Right renal pelvis (tissue), 4 donors: ENCODE measurements at regions not wholly inside any gene's neighbourhood (a gene's known extent, or its start where the extent isn't known, plus 50 kb on each side); places are given as distances from the start of the nearest gene placed in this dataset.
"Not testable (repeated sequence)": the region's sequence is repeated elsewhere in the genome, so short reads cannot be mapped to it uniquely, and the experiment has no call there.

Source experiments
- DNase-seq, 4 donors: peaks; one replicate each; pipeline ENCODE4 v3.0.0-alpha.2; 2013; ENCODE audit warnings: low read depth in 4 of 4, low spot score in 3 of 4, missing footprints in 1 of 4

DNA sequence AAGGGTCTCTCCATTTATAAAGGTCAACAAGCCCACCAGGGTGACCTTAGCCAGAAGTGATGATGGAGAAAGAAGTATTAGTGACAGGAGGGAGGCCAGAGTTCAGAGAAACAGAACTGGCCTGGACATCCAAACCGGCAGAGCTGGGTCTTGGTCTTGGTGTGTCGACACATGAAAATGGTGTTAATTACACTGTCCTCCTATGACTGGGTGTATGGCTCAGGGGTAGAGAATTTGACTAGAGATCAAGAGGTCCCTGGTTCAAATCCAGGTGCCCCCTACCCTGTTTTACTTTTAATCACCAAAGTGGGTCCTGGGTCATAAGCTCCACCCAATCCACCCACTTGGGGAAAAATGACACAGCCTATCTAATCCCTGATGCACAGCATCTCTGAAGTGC, 110.6 kb upstream of the ZNF746 start:
- DNase-seq: no peak

DNA sequence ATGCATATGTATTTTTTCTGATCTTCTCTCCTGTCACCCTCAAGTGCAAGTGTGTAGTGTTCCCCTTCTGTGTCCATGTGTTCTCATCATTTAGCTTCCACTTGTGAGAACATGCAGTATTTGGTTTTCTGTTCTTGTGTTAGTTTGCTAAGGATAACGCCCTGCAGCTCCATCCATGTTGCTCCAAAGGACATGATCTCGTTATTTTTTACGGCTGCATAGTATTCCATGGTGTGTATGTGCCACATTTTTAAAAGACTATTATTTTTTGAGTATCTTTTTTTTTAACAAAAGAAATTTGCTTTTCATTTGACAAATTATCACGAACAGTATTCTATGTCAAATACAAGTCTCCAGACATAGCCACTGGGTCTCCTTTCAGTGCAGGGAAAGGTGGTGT, 110.1 kb upstream of the ZNF746 start:
- DNase-seq: no peak

DNA sequence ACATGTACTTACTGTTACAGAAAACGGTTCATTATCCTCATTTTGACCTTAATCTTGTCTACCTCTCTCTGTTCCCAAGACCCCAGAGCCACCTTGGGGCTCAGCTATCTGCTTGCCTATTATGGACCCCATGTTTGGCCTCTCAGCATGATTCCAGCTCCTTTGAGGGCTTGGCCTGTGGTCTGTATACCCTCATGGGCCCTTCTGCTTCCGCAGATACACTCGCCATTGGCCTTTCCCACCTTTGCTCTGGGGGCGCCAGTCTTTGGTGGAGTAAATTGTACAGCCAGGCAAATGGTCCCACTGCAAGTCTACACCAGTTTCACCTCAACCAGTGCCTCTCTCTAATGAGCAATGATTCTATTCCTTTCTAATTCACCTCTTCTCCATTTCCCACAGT, 109.2 kb upstream of the ZNF746 start:
- DNase-seq: no peak

DNA sequence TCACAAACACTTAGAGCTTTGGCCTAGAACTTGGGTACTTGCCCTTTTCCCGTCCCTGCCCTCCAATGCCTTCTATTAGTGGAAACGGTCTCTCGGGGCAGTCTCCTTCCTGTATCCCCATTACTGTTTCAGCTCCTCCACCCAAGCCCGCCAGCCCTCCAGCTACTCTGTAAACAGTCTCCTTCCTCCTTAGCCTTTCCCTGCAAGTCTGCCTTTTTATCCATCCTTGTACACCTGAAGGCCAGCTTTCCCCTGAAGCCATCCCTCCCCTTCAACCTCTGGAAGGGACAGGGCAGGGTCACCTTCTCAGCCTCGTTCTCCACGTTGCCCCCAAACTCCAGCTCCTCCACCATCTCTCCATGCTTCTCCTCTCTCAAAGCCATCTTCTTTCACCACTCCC, 108.1 kb upstream of the ZNF746 start:
- DNase-seq: no peak

DNA sequence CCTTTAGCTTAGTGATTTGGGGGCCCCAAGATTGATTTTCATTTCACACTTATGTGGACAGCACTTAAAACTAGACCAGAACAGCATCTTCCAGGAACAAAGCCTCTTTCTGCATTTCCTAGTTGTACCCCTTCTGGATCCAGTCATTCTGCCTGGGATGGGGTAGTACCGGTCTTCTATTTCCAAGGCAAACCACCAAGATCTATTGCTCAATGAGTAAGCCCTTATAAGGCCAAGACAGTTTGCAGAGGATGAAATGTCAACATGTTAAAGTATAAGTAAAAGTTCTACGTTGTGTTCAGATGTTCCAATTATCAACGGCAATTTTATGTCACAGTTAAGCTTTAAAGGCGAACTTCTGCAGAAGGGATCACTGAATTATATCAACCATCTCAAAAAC, 106.9 kb upstream of the ZNF746 start:
- no peak for DNase-seq

DNA sequence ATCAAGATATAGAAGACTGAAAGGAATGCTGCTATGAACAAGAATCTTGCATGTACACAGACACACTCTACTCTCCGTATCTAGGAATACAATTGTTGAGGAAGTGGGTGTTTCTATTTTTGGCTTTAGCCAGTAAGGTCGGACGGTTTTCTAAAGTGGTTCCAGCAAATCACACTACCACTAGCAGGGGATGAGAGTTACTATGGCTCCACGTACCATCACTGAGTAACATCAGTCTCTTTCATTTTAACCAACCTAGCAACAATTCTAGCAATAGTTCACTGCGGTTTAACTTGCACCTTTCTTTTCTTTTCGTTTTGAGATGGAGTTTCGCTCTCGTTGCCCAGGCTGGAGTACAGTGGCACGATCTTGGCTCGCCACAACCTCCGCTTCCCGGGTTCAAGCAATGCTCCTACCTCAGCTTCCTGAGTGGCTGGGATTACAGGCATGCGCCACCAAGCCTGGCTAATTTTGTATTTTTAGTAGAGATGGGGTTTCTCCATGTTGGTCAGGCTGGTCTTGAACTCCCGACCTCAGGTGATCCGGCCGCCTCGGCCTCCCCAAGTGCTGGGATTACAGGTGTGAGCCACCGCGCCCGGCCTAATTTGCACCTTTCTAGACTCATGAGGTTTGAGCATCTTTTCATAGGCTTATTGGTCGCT, 103.2 kb upstream of the ZNF746 start:
- not testable (repeated sequence) for DNase-seq

DNA sequence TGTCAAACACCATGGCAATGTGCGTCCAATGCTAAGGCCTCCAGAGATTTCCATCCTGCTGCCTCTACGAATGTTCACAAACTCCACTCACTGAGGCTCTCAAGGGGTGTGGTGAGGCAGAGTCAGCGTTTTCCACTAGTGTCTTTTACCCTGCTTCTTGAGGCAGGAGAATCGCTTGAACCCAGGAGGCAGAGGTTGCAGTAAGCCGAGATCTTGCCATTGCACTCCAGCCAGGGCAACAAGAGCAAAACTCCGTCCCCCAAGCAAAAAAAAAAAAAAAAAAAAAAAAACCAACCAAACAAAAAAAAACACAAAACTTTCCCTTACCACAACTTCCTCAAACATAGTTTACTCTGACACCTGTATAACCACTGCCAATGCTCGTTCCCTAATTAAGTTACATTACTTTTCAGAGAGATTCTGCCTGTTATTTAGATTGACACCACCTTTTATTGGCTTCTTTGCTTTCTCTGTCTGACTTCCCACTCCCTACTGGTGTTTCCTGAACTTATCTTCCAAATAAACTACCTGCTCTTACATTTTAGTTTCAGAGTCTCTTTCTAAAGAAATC, 102.1 kb upstream of the ZNF746 start:
- DNase-seq: no peak

DNA sequence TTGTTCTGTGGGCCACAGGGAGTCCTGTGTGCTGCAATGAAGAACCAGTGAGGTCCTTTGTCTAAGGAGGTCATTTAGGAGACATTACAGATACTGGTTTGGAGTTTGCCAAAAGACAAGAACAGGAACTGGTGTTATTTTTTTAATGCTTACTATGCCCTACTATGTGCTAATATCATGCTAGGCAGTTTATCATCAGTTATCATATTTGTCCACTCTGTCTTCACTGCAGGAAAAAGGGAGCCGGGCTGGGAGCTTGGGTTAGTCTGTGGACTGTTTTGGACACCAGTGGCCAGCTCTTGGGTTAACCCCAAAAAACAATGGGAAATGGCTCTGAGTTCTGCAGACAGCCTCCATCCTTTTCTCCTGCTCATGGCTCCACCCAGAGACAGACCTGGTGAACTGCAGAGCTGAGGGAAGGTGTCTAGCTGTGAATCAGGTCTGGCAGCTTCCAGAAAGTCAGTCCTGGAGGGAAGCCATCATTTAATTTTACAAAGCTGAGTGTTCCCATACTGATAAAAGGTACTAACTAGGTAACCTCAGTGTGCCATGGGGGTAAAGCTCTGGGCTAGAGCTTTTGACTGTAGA, 101.2 kb upstream of the ZNF746 start:
- no peak for DNase-seq

DNA sequence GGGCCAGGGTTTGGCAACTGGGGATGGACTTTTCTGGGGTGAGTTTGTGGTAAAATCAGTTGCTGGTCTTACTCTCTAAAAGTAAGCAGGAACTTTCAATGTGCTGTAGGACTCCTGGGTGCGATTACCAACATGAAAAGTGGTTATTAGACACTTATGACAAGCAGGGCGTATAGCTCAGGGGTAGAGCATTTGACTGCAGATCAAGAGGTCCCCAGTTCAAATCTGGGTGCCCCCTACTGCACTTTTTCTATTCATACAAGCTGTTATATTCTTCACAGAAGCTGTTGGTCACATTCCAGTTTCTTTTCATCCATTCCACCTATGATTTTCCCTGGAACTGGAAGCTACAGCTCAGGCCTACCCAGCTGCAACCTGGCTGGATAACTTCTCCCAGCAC, 100.2 kb upstream of the ZNF746 start:
- DNase-seq: not testable (repeated sequence)

DNA sequence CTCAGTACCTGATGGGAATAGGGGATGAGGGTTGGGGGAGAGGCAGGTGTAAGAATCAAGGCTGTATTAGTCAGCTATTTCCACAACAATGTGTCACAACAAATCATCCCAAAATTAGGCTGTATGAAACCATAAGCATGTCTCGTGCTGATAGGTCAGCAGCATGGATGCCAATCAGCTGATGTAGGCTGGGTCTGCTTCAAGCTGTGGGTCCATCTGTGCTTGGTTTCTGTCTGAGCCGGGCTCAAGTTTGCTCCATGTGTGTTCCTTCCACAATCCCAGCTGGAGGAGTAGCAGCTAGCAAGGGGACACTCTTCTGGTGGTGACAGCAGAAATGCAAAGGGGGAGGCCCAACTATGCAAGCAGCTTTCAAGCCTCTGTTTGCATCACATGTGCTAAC, 97.9 kb upstream of the ZNF746 start:
- no peak for DNase-seq

DNA sequence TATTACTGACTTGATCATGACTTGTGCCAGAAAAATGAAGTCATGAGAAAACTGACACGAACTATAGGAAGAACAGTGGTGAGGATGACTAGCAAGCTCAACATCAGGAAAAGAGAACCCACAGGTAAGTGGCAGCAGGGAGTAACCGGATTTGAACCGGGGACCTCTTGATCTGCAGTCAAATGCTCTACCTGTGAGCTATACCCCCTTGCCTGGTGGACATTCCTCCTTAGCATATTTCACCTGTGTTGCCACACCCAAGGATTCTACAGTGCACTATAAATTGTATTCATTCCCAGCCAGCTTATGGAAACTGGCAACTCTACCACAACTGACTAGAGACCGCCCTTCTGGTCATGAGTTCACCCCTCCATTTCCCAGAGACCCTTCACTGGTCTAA, 97.5 kb upstream of the ZNF746 start:
- no peak for DNase-seq

DNA sequence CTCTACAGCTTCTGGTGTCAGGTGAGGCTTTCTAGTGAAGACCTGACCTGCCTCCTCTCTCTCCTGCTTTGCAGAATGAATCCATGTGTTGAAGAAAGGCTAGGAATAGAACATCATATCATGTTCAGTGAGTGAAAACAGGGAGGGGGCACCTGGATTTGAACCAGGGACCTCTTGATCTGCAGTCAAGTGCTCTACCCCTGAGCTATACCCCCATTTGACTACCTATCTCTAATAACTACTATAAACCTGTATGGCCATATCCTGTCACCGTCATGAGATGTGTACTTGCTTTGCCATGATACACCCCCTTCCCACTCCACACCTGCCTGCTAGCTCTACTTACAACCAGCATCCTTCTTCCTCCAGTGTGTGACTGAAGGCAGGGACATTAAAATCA, 91.3 kb upstream of the ZNF746 start:
- no peak for DNase-seq

DNA sequence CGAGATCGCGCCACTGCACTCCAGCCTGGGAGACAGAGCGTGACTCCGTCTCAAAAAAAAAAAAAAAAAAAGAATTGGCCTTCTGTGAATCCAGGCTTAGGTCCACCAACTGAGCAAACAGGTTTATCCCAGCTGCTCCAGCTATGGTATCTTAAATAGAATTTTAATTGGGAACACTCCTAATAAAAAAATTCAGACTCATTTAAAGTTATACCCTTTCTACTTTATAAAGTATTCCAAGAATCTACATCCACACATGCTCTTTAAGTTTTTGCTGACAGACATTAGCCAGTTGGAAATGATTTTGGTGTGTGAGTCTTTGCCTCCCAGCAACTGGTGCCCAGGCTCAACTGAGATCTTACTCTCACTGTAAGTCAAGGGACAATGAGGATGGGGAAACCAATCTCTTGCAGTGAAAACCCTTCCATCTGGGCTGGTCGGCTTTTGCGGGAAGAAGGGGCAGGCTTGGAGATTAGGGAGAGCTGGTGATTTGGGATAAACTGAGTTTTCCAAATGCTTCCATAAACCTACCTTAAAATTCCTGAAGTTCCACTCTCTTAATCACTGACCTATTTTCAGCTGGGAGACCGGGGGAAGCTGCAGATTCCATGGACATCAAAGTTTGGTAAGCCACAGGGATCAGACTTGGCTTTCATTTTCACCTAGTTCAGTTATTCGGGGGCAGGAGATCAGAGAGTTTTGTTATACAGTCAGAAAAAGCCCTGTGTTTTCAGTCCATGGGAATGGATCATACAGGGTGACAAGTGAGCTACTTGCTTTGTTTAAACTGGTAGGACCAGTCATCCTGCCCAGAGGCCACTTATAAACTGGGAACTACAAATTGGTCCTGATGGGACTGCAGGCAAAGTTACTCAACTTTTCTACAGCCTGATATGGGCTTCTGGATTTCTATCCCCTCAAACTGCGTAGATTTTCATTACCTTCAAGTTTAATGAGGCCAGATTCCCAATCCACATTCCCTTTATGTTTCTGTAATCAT, 89.3 kb upstream of the ZNF746 start:
- no peak for DNase-seq

DNA sequence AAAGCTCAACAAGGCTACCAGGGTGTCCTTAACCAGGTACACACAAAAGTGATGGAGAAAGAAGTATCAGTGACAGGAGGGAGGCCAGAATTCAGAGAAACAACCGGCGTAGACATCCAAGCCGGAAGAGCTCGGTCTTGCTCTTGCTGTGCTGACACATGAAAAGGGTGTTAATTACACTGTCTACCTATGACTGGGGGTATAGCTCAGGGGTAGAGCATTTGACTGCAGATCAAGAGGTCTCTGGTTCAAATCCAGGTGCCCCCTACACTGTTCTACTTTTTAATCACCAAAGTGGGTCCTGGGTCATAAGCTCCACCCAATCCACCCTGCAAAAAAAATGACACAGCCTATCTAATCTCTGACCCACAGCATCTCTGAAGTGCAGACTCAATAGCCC, 86.9 kb upstream of the ZNF746 start:
- no peak for DNase-seq

DNA sequence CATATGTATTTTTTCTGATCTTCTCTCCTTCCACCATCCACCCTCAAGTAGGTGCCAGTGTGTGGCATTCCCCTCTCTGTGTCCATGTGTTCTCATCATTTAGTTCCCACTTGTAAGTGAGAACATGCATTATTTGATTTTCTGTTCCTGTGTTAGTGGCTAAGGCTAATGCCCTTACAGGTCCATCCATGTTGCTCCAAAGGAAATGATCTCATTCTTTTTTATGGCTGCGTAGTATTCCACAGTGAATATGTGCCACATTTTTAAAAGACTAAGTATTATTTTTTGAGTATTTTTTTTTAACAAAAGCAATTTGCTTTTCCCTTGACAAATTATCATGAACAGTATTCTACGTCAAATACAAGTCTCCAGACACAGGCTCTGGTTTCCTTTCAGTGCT, 86.4 kb upstream of the ZNF746 start:
- DNase-seq: no peak

DNA sequence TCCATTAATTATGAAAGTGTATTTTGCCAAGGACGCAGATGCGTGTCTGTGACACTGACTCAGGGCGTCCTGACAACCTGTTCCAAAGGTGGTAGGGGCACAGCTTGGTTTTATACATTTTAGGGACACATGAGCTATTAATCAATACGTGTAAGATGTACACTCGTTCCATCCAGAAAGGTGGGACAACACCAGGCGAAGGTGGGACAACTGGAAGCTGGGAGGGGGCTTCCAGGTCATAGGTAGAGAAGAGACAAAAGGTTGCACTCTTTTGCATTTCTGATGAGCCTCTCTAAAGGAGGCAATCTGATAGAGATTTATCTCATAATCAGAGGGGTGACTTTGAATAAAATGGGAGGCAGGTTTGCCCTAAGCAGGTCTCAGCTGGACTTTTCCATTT, 82.7 kb upstream of the ZNF746 start:
- no peak for DNase-seq

DNA sequence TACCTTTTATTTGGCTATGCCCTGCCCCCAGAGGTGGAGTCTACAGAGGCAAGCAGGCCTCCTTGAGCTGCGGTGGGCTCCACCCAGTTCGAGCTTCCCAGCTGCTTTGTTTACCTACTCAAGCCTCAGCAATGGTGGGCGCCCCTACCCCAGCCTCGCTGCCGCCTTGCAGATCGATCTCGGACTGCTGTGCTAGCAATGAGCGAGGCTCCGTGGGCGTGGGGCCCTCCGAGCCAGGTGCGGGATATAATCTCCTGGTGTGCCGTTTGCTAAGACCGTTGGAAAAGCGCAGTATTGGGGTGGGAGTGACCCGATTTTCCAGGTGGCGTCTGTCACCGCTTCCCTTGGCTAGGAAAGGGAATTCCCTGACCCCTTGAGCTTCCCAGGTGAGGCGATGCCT, 81.8 kb upstream of the ZNF746 start:
- DNase-seq: not testable (repeated sequence)

DNA sequence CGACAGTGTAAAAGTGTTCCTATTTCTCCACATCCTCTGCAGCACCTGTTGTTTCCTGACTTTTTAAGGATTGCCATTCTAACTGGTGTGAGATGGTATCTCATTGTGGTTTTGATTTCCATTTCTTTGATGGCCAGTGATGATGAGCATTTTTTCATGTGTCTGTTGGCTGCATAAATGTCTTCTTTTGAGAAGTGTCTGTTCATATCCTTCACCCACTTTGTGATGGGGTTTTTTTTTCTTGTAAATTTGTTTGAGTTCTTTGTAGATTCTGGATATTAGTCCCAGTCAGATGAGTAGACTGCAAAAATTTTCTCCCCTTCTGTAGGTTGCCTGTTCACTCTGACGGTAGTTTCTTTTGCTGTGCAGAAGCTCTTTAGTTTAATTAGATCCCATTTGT, 76.8 kb upstream of the ZNF746 start:
- DNase-seq: not testable (repeated sequence)

DNA sequence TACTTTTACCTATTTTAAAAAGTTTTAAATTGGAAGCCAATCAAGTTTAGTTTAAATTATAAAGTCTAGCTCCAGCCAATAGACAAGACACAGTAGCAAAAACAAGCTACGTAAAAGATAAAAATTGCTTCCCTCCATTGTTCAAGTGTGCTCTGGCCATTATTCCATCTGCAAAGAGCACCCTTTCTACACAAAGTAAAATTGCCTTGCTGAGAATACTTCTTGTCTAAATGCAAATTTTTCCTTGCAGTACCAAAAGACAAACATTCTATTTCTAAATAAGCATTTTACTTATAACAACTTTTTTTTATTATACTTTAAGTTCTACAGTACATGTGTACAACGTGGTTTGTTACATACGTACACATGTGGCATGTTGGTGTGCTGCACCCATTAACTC, 75.9 kb upstream of the ZNF746 start:
- no peak for DNase-seq

DNA sequence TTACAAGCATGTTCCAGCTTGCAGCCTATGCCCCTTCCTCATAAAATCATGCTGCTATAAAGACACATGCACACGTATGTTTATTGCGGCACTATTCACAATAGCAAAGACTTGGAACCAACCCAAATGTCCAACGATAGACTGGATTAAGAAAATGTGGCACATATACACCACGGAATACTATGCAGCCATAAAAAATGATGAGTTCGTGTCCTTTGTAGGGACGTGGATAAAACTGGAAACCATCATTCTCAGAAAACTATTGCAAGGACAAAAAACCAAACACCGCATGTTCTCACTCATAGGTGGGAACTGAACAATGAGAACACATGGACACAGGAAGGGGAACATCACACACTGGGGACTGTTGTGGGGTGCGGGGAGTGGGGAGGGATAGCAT, 75.3 kb upstream of the ZNF746 start:
- not testable (repeated sequence) for DNase-seq

DNA sequence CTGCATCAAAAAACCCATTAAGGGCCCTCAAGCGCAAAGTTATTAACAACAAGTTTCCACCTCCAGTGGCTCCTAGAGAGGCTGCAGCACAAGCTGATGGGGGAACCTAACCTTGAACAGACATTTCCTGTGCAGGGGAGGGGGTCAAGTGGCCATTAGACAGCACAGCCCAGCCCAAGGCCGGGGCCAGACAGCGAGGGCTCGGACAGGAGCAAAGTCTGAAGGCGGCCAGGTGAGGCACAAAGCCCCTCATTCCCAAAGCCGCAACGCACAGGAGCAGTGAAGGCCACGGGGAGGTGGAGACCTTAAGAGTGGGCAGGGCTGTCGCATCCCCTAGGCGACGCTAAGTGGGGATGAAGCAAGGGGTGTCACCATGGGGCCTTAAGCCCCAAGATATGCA, 73.2 kb upstream of the ZNF746 start:
- no peak for DNase-seq
